Upper lobe of left lung (tissue), 6 donors: ENCODE measurements at regions not wholly inside any gene's neighbourhood (a gene's known extent, or its start where the extent isn't known, plus 50 kb on each side); places are given as distances from the start of the nearest gene placed in this dataset.

Experiments used
- ATAC-seq, 2 donors: fragments of 200-7000 bp; cut with Tn5 transposase; one replicate each; pipeline ENCODE4 v1.9.1; 2022; ENCODE audit warnings: mild to moderate bottlenecking in 2 of 2, moderate library complexity in 2 of 2; ENCODE audit not compliant: low FRiP score in 2 of 2
- DNase-seq, 2 donors: peaks; one replicate each; pipeline ENCODE4 v3.0.0-alpha.2; 2019 to 2020
- H3K27ac ChIP-seq, 4 donors: fragments of 200-600 bp; sonication (generic); one replicate each; pipeline ENCODE4 v1.5.1; 2016 to 2019
- H3K27me3 ChIP-seq, 4 donors: fragments of 200-600 bp; sonication (generic); one replicate each; pipeline ENCODE4 v1.5.1; 2017 to 2019
- H3K36me3 ChIP-seq, 4 donors: fragments of 200-600 bp; sonication (generic); one replicate each; pipeline ENCODE4 v1.5.1; 2016 to 2019
- H3K4me1 ChIP-seq, 4 donors: fragments of 200-600 bp; sonication (generic); one replicate each; pipeline ENCODE4 v1.5.1; 2018 to 2019
- H3K4me3 ChIP-seq, 4 donors: fragments of 200-600 bp; sonication (generic); one replicate each; pipeline ENCODE4 v1.5.1; 2017 to 2019; ENCODE audit warnings: mild to moderate bottlenecking in 2 of 4, moderate library complexity in 1 of 4
- H3K9me3 ChIP-seq, 4 donors: fragments of 200-600 bp; sonication (generic); one replicate each; pipeline ENCODE4 v1.5.1; 2018 to 2019
- CTCF ChIP-seq, 6 experiments: fragments of 450-650 bp in 4 of 6; fragments of 200-600 bp in 2 of 6; sonication (generic) in 2 of 6; IDR thresholded peaks; one replicate each; pipeline ENCODE4 v1.5.1; 2016 to 2019; ENCODE audit warnings: antibody characterized with exemption in 6 of 6
- EP300 ChIP-seq, 4 donors: sonication (generic); formaldehyde crosslinking; IDR thresholded peaks; one replicate each; pipeline ENCODE4 v1.5.1; 2017; ENCODE audit warnings: antibody characterized with exemption in 4 of 4, control low read depth in 2 of 4
- POLR2A ChIP-seq, 4 donors: fragments of 450-650 bp; IDR thresholded peaks; one replicate each; pipeline ENCODE4 v1.5.1; 2016 to 2017; ENCODE audit warnings: antibody characterized with exemption in 4 of 4, mild to moderate bottlenecking in 2 of 4
- POLR2AphosphoS5 ChIP-seq, 2 donors: sonication (generic); formaldehyde crosslinking; IDR thresholded peaks; one replicate each; pipeline ENCODE4 v1.5.1; 2017; ENCODE audit warnings: antibody characterized with exemption in 2 of 2
- WGBS, 2 donors: methylation state at CpG; one replicate each; pipeline ENCODE4 v1.1.5; 2017 to 2018; 5-methylcytosine and 5-hydroxymethylcytosine counted together
- donor health status: DM: no; HTN: no; CAD: no; lungs with moderate emphysema.
- donor health status: DM: no; HTN: yes; CAD: no; lungs with severe emphysema.

GRCh38 chr12:90333424-90333823, 621.6 kb downstream of the CCER1 start:
- 55 to 60% methylated on average over 2 of the region's 2 CpGs for WGBS, 2 donors
- no peak overlapping the region for H3K4me3 ChIP-seq
- H3K27me3 ChIP-seq, result no peaks in the 10 kb centered on the region
- ATAC-seq (no peak), DNase-seq (no peak)
- TF ChIP-seq CTCF (IDR thresholded peaks at IDR 0.05), result no peak
- no peak for TF ChIP-seq POLR2A (IDR thresholded peaks at IDR 0.05)
- no peak overlapping the region for H3K27ac ChIP-seq
- H3K36me3 ChIP-seq, result no peaks in the 10 kb centered on the region
- H3K9me3 ChIP-seq, result no peaks in the 10 kb centered on the region
- no peaks in the 10 kb centered on the region for H3K4me1 ChIP-seq

GRCh38 chr12:90331821-90332220, 623.2 kb downstream of the CCER1 start:
- H3K27me3 ChIP-seq, result no peaks in the 10 kb centered on the region
- no peak for TF ChIP-seq CTCF (IDR thresholded peaks at IDR 0.05)
- no peak for TF ChIP-seq EP300 (IDR thresholded peaks at IDR 0.05)
- TF ChIP-seq POLR2A (IDR thresholded peaks at IDR 0.05), result no peak
- no peak for TF ChIP-seq POLR2AphosphoS5 (IDR thresholded peaks at IDR 0.05)
- no peak for ATAC-seq
- WGBS, 2 donors, result 71 to 81% methylated on average over 1 of the region's 1 CpG
- H3K9me3 ChIP-seq, result no peaks in the 10 kb centered on the region
- H3K4me3 ChIP-seq, result no peak overlapping the region
- no peaks in the 10 kb centered on the region for H3K4me1 ChIP-seq
- H3K36me3 ChIP-seq, result no peaks in the 10 kb centered on the region
- no peak for DNase-seq
- H3K27ac ChIP-seq, result no peak overlapping the region

GRCh38 chr12:90331262-90331661, 622.6 kb upstream of the ATP2B1 start:
- Histone ChIP-seq H3K27me3 (no peaks in the 10 kb centered on the region), H3K27ac (no peak overlapping the region), H3K4me1 (no peaks in the 10 kb centered on the region), H3K36me3 (no peaks in the 10 kb centered on the region), H3K9me3 (no peaks in the 10 kb centered on the region), H3K4me3 (no peak overlapping the region)
- 69 to 79% methylated on average over 3 of the region's 3 CpGs for WGBS, 2 donors
- no peak for DNase-seq
- ATAC-seq, result no peak
- TF ChIP-seq CTCF (IDR thresholded peaks at IDR 0.05), result no peak
- TF ChIP-seq EP300 (IDR thresholded peaks at IDR 0.05), result no peak
- TF ChIP-seq POLR2A (IDR thresholded peaks at IDR 0.05), result no peak
- TF ChIP-seq POLR2AphosphoS5 (IDR thresholded peaks at IDR 0.05), result no peak

GRCh38 chr12:90327793-90328743, 619.4 kb upstream of the ATP2B1 start:
- 79 to 81% methylated on average over 5 of the region's 5 CpGs for WGBS, 2 donors
- TF ChIP-seq POLR2AphosphoS5 (IDR thresholded peaks at IDR 0.05) (no peak), CTCF (IDR thresholded peaks at IDR 0.05) (no peak), EP300 (IDR thresholded peaks at IDR 0.05) (no peak), POLR2A (IDR thresholded peaks at IDR 0.05) (no peak)
- no peak overlapping the region for H3K4me3 ChIP-seq
- no peaks in the 10 kb centered on the region for H3K4me1 ChIP-seq
- no peak overlapping the region for H3K27ac ChIP-seq
- ATAC-seq, result no peak
- no peaks in the 10 kb centered on the region for H3K27me3 ChIP-seq
- H3K36me3 ChIP-seq, result no peaks in the 10 kb centered on the region
- DNase-seq, result no peak
- no peaks in the 10 kb centered on the region for H3K9me3 ChIP-seq

GRCh38 chr12:90323217-90323616, 614.6 kb upstream of the ATP2B1 start:
- Histone ChIP-seq H3K36me3 (no peaks in the 10 kb centered on the region), H3K4me3 (no peak overlapping the region), H3K27me3 (no peaks in the 10 kb centered on the region), H3K9me3 (no peaks in the 10 kb centered on the region), H3K4me1 (no peaks in the 10 kb centered on the region), H3K27ac (no peak overlapping the region)
- 87 to 100% methylated on average over 1 of the region's 1 CpG for WGBS, 2 donors
- TF ChIP-seq POLR2A (IDR thresholded peaks at IDR 0.05), result no peak
- TF ChIP-seq EP300 (IDR thresholded peaks at IDR 0.05), result no peak
- no peak for TF ChIP-seq POLR2AphosphoS5 (IDR thresholded peaks at IDR 0.05)
- no peak for TF ChIP-seq CTCF (IDR thresholded peaks at IDR 0.05)
- no peak for ATAC-seq
- no peak for DNase-seq
